Esophagus squamous epithelium (tissue), 4 donors: ENCODE measurements at regions not wholly inside any gene's neighbourhood (a gene's known extent, or its start where the extent isn't known, plus 50 kb on each side); places are given as distances from the start of the nearest gene placed in this dataset.
"Not testable (repeated sequence)": the region's sequence is repeated elsewhere in the genome, so short reads cannot be mapped to it uniquely, and the experiment has no call there.

ENCODE experiments used
- CTCF ChIP-seq, 6 experiments: fragments of 450-650 bp in 4 of 6; fragments of 200-600 bp in 2 of 6; sonication (generic) in 2 of 6; IDR thresholded peaks; one replicate each; pipeline ENCODE4 v1.5.1; 2016 to 2019; ENCODE audit warnings: antibody characterized with exemption in 6 of 6, mild to moderate bottlenecking in 4 of 6, moderate library complexity in 4 of 6
- POLR2A ChIP-seq, 4 donors: fragments of 450-650 bp; IDR thresholded peaks; one replicate each; pipeline ENCODE4 v1.6.1; 2017; ENCODE audit warnings: antibody characterized with exemption in 4 of 4, mild to moderate bottlenecking in 4 of 4, moderate library complexity in 3 of 4

- TF ChIP-seq CTCF, POLR2A (IDR thresholded peaks at IDR 0.05): not testable (repeated sequence)
These were observed 69.0 kb upstream of the LARGE1 start for GRCh38 chr22:33989263-33989662.
